GM13976 (cell line): ENCODE measurements at regions not wholly inside any gene's neighbourhood (a gene's known extent, or its start where the extent isn't known, plus 50 kb on each side); places are given as distances from the start of the nearest gene placed in this dataset.

Experiments
- DNase-seq: peaks from one replicate; pipeline ENCODE4 v3.0.0; 2012; ENCODE audit warnings: low spot score
- in situ Hi-C: fragments of 300-500 bp; cut with MboI; formaldehyde crosslinking; loops from one replicate; pipeline ENCODE4 v1.12.0; 2022; ENCODE audit warnings: low sequenced_read_pairs, mixed read lengths, inconsistent platforms; ENCODE audit not compliant: unreplicated experiment
- TF ChIP-seq, protein P1 (sequence below): IDR thresholded peaks from 2 replicates; pipeline ENCODE4 v1.5.1; 2012; ENCODE audit warnings: borderline replicate concordance, mild to moderate bottlenecking; ENCODE audit not compliant: insufficient read depth; ENCODE audit errors: extremely low read depth, missing control alignments, control extremely low read depth

GRCh38 chr22:48445113-48445827 lies 1382.4 kb downstream of the BRD1 start:
- TF ChIP-seq, protein P1, sequence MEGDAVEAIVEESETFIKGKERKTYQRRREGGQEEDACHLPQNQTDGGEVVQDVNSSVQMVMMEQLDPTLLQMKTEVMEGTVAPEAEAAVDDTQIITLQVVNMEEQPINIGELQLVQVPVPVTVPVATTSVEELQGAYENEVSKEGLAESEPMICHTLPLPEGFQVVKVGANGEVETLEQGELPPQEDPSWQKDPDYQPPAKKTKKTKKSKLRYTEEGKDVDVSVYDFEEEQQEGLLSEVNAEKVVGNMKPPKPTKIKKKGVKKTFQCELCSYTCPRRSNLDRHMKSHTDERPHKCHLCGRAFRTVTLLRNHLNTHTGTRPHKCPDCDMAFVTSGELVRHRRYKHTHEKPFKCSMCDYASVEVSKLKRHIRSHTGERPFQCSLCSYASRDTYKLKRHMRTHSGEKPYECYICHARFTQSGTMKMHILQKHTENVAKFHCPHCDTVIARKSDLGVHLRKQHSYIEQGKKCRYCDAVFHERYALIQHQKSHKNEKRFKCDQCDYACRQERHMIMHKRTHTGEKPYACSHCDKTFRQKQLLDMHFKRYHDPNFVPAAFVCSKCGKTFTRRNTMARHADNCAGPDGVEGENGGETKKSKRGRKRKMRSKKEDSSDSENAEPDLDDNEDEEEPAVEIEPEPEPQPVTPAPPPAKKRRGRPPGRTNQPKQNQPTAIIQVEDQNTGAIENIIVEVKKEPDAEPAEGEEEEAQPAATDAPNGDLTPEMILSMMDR, result no peak
- in situ Hi-C loops, result no loop called here
- DNase-seq, result no peak

DNA sequence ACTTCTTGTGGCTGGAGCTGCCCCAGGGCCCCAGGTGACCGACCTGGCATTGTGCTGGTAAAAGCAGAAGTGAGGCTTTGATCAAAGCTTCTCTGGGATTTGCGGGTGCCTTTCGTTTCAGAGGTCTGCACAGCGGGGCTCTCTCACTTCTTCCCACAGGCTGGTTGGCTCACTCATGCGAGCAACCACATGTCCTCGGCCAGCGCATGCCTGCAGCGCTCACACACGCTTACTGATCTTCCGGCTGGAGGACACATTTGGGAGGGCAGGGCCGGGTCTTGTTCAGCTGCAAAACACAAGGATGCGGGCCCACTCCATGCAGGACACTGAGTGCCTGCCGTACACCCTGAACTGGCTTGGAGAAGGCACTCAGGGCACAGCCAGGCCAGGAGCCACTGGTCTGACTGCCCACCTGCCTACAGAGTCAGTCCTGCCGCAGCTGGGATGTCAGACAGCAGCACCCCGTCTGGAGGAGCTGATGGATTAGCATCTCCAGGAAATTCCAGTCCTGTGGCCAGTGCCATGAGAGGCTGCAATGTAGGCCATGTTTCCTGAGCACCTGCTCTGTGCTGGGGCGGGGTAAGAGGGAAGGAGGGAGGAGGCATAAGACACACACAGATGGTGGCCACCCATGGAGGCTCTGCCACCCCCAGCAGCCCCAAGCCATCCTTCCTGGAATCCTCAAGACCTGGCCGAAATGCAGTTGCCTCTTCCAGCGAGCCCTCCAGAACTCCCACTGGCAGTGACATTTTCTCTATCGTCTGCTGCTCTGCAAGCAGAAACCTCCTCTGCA lies 1383.2 kb downstream of the BRD1 start:
- in situ Hi-C loops, result no loop called here
- DNase-seq, result no peak
- TF ChIP-seq, protein P1, result no peak

DNA sequence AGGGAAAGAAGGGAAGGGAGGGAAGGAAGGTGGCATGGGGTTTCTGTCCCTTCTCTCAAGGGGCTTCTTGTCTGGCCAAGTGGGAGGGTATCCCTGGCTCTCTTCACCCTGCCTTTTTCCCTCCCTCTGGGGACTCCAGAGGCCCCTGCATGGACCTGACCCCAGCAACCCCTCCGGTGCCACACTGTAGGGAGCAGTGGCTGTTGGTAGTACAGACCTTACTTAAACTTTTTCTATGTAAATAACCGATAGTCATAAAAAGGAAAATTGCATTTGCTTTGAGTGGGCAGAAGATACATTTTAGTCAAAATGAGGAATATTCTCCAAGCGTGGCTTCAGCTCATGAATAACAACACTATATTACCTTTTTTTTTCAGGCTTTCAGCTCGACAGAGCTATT lies 1384.0 kb downstream of the BRD1 start:
- DNase-seq, result no peak
- in situ Hi-C loops, result no loop called here
- TF ChIP-seq, protein P1, result no peak

- no peak for DNase-seq
- TF ChIP-seq, protein P1, result no peak
- in situ Hi-C loops, result no loop called here
Observed at GRCh38 chr22:48442663-48443062, 1385.0 kb downstream of the BRD1 start.

DNA sequence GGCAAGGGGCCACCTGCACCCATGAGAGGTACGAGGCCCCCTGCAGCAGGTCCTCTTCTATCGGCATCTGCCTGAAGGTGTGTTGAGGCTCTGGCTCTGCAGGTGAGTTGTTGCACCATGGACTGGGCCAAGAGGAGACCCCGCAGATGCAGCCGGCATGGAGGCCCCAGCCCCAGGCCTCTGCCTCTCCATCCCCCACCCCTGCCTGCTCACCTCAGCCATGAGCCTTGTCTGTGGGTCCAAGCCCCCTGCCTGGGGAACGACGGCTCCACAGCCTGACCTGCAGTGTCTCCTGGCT lies 1386.2 kb downstream of the BRD1 start:
- in situ Hi-C loops, result no loop called here
- DNase-seq, result no peak
- TF ChIP-seq, protein P1, result no peak

DNA sequence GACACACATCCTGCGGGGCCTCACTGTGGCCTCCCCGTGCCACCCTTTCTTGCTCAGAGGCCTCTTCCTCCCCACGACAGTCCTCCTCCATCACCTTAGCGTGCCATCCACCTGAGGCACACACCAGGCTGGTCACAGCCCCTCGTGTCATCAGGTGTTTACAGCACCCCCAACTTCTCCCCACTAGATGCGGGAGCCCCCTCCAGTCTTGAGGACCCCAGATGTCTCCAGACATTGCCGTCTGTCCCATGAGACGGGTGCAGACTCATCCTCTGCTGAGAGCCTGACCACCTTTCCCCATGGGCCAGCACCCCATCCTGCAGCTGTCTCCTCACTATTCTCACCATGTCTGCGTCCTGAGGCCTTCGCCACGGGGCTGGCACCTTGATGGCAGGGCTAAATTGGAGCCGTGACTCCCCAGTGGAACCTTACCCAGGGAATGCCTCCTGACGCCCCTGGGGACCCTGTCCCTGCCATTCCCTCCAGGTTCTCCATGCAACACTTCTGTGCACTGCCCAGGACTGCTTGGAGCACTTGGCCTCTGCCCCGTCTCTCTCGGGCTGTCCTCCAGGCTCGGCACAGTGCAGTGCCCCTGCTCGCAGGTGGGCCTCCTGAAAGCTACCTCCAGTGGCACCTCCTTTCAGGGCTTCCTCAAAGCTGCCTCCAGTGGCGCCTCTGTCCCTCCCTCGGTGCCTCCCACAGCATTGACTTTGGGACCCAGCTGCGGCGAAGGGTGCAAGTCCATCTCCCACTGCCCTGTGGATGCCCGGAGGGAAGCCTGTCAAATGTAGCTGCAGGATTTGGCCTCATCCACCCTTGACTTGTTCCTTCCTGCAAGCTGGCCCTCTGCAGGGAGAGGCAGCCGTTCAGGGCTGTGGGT lies 1386.8 kb downstream of the BRD1 start:
- in situ Hi-C loops, result no loop called here
- DNase-seq, result no peak
- TF ChIP-seq, protein P1, result no peak
